ENCODE measurements at regions not wholly inside any gene's neighbourhood (a gene's known extent, or its start where the extent isn't known, plus 50 kb on each side); places are given as distances from the start of the nearest gene placed in this dataset.
A peak's percentile ranks its signal among the peaks of the same experiment; 100 is the strongest.

DNA sequence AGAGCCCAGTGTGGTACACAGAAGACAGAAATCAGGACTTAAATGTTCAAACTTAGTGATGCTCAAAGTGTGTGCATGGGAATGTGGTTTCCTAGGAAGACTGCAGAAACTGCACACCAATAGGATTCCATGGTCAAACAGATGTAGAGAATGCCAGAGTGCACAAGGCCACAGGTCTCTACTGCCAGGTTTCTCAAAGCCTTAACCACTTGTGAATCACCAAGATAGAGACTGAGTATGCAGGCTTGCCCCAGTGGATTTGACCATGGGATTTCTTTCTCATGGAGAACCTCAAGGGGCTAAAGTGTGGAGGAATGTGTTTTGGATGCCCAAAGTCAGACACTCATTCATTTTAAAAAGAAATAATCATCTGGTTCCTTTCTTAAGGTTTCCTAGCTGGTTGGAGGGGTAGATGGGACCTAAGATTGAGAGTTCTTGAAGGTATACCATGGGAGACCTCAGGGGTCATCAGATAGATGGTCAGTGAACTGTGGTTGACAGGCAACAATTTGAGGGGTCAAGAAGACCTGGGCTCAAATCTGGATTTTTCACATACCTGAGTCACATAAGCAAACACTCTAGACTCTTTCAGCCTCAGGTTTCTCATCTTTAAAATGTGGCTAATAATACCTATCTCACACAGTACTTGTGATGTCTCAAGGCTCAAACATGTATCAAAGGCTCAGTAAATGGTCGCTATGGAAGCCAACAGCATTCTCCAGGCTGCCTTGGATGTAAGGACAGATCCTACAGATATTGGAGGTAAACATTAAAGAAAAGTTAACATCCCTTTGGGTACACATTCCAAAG is 81.1 kb downstream of the BOD1 start:
- no peak overlapping the region for H3K27ac ChIP-seq
- TF ChIP-seq ZFX (IDR thresholded peaks at IDR 0.05) = no peak
- TF ChIP-seq, protein P1, sequence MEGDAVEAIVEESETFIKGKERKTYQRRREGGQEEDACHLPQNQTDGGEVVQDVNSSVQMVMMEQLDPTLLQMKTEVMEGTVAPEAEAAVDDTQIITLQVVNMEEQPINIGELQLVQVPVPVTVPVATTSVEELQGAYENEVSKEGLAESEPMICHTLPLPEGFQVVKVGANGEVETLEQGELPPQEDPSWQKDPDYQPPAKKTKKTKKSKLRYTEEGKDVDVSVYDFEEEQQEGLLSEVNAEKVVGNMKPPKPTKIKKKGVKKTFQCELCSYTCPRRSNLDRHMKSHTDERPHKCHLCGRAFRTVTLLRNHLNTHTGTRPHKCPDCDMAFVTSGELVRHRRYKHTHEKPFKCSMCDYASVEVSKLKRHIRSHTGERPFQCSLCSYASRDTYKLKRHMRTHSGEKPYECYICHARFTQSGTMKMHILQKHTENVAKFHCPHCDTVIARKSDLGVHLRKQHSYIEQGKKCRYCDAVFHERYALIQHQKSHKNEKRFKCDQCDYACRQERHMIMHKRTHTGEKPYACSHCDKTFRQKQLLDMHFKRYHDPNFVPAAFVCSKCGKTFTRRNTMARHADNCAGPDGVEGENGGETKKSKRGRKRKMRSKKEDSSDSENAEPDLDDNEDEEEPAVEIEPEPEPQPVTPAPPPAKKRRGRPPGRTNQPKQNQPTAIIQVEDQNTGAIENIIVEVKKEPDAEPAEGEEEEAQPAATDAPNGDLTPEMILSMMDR (conservative IDR thresholded peaks at IDR 0.05) = no peak

DNA sequence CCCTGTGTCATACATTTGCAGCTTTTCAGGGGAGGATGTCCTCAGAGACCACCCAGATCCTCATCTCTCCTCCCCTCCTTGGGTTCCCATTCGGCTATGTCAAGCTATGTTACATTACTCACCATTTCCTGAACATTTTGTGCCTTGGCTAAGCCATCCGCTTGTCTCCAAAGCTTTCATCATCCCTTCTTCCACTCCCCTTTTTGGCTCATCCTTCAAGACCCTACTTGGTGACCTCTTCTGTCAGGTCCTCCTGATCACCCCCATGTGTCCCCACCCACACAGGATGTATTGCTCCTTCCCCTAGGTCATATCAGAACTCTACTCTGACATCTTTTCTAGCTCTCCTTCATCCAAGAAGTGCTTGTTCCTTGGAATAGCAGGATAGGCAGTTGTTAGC is 81.8 kb downstream of the BOD1 start:
- TF ChIP-seq, protein P1 (conservative IDR thresholded peaks at IDR 0.05) = no peak
- 0 out of 2 replicates have a peak, but pooled peaks have one; percentile 10 for TF ChIP-seq ZFX (IDR thresholded peaks at IDR 0.05)

DNA sequence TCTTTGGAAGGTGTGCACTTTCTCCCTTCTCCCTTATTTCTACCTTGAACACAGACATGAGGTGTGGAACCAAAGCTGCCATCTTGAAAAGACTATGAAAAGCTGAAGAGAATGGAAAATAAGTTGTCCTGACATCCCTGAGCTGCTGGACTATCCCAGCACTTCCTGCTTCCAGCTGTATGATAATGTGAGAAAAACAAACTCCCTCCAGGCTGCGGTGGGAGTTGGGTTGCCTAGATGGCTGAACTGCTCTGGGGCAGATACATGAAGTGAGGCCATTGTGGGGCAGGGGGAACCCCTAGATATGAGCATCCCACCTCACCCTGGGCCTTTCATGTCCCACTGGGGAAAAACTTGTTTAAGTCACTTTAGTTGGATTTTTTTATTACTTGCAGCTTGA is 82.4 kb downstream of the BOD1 start:
- TF ChIP-seq, protein P1 (conservative IDR thresholded peaks at IDR 0.05) = no peak
- TF ChIP-seq ZFX (IDR thresholded peaks at IDR 0.05) = no peak
- H3K27ac ChIP-seq = no peak overlapping the region

More for the DNA sequence above, 81.8 kb downstream of the BOD1 start:
- no peak overlapping the region for H3K27ac ChIP-seq

DNA sequence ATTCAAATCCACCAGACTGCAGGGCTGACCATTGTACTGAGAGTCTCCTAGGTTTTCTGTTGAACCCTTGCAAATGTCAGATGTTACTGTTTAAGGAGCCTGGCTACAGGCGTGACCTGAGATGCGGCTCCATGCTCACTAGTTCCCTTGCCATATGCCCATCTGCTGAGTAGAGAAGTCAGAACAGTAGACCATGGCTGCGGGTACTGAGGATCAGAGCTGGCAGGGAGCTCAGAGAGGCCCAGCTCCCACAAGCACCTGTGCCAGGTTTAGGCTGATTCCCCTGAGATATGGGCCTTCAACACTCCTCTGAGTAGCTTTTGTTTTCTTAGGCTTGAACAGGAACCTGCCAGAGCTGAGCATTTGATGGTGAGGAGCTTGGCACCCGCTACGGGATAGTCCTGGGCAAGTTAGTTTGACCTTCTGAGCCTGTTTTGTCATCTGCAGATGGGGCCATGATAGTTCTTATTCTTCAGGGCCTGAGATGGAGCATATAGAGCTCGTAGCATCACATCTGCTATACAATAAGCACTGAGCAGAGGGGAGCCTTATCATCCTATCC is 83.7 kb downstream of the BOD1 start:
- TF ChIP-seq ZFX (IDR thresholded peaks at IDR 0.05) = no peak
- TF ChIP-seq, protein P1 (conservative IDR thresholded peaks at IDR 0.05) = no peak
- H3K27ac ChIP-seq = no peak overlapping the region

DNA sequence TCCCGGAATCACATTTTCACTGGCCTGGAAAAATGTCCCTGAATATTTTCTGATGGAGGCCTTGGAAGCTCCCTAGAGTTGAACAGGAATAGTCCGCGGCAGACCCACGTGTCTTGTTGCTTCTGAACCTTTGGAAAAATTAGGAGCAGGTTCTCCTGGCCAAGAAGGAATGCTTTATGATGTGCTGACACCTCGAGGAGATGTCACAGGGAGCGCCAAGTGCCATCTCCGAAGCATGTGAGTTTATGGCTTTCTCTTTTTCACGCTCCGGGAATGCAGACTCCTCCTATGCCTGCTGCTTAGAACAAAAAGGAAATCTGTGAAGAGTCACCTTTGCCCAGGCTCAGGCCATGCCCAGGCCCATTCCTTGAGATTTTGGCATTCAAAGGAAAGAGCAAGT is 84.6 kb downstream of the BOD1 start:
- no peak for TF ChIP-seq ZFX (IDR thresholded peaks at IDR 0.05)
- TF ChIP-seq, protein P1 (conservative IDR thresholded peaks at IDR 0.05) = no peak
- H3K27ac ChIP-seq = no peak overlapping the region

DNA sequence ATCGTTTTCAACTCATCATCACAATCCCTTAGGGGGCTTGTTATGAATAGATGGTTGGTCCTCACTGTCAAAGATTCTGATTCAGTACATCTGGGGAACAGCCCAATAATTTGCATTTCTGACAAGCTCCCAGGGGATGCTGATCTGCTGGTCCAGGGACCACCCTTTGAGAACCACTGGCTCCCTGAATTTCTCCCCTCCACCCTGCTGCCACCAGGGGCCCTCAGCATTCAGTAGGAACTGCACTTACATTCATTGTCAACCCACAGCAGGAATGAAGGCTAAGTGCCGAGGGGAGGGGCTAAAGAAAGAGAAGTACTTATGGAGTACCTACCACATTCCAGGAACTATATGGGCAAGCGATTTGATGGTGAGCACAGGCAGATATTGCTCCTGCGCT is 85.9 kb downstream of the BOD1 start:
- TF ChIP-seq, protein P1 (conservative IDR thresholded peaks at IDR 0.05) = peak; percentile 24
- TF ChIP-seq ZFX (IDR thresholded peaks at IDR 0.05) = no peak
- no peak overlapping the region for H3K27ac ChIP-seq

DNA sequence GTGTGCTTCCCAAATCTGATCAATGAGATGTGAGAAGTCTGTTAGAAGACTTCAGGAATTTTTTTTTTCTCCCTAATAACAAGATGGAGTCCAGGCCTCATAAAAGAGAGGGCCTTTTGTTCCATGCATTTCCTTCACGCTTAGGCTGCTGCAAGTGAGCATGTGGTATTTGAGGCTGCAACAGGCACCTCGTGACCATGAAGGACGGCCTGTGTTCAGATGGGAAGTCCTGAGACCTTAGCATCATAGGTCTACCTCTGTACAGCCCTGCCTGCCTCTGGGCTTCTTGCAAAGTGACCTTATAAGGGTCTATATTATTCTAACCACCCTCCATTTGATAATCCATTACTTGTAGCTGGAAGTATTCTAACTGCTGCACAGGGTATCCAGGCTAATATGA is 86.6 kb downstream of the BOD1 start:
- no peak overlapping the region for H3K27ac ChIP-seq

More for the DNA sequence above, 86.6 kb downstream of the BOD1 start:
- TF ChIP-seq, protein P1 (conservative IDR thresholded peaks at IDR 0.05) = no peak
- TF ChIP-seq ZFX (IDR thresholded peaks at IDR 0.05) = no peak

All from C4-2B (cell line).